LNCAP (cell line): ENCODE measurements at regions not wholly inside any gene's neighbourhood (a gene's known extent, or its start where the extent isn't known, plus 50 kb on each side); places are given as distances from the start of the nearest gene placed in this dataset.

Experiments
- CTCF ChIP-seq: fragments of 450-650 bp; IDR thresholded peaks from 2 replicates; pipeline ENCODE4 v1.5.1; 2017; ENCODE audit warnings: mild to moderate bottlenecking

GRCh38 chrX:42443267-42443666 is 334.7 kb downstream of the PPP1R2C start:
- no peak for TF ChIP-seq CTCF

- TF ChIP-seq CTCF = no peak
These were observed 335.2 kb downstream of the PPP1R2C start for GRCh38 chrX:42442745-42443144.

- TF ChIP-seq CTCF = no peak
These were observed 340.8 kb downstream of the PPP1R2C start for GRCh38 chrX:42437211-42437610.

- no peak for TF ChIP-seq CTCF
These were observed 343.4 kb downstream of the PPP1R2C start for GRCh38 chrX:42434458-42435166.

GRCh38 chrX:42432552-42432951 is 345.4 kb downstream of the PPP1R2C start:
- no peak for TF ChIP-seq CTCF

GRCh38 chrX:42422961-42423360 is 355.0 kb downstream of the PPP1R2C start:
- no peak for TF ChIP-seq CTCF

- no peak for TF ChIP-seq CTCF
These were observed 357.5 kb downstream of the PPP1R2C start for GRCh38 chrX:42420426-42420825.

- no peak for TF ChIP-seq CTCF
These were observed 362.3 kb downstream of the PPP1R2C start for GRCh38 chrX:42415636-42416035.
